ENCODE measurements at regions not wholly inside any gene's neighbourhood (a gene's known extent, or its start where the extent isn't known, plus 50 kb on each side); places are given as distances from the start of the nearest gene placed in this dataset.
"Not testable (repeated sequence)": the region's sequence is repeated elsewhere in the genome, so short reads cannot be mapped to it uniquely, and the experiment has no call there.

DNA sequence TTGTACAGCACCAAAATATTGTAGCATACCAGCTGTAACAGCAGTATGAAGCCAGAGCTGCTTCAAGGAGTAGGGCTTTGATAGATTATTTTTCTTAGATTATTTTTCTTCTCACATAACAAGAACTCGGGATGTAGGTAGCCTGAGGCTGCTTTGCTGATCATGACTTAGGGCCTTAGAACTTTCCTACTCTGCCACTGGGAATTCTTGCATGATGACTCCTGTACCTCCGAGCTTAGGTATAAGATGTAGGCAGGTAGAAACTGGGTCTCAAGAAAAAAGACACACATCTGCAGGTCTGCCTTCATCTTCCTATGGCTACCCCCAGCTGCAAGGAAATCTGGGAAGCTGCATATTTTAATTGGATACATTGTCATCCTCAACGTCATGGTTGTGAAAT, 115.9 kb upstream of the PNPLA4 start:
- DNase-seq (ENCODE audit: extremely low spot score): no peak
- TF ChIP-seq POLR2AphosphoS5 (IDR thresholded peaks at IDR 0.05): no peak
- no peak for TF ChIP-seq CTCF (IDR thresholded peaks at IDR 0.05)
- no peak for TF ChIP-seq EP300 (IDR thresholded peaks at IDR 0.05)
- no peak for TF ChIP-seq POLR2A (IDR thresholded peaks at IDR 0.05; ENCODE audit: low read depth)
- intact Hi-C loops (cut with DNase I): no loop called here
- Histone ChIP-seq H3K4me3 (no peak overlapping the region), H3K27ac (replicated peaks in 1 of 4) (no peak overlapping the region), H3K27me3 (no peaks in the 10 kb centered on the region), H3K4me1 (peaks cover 0 to 7% (median 0%) of the 10 kb centered on the region in 4 donors), H3K36me3 (no peaks in the 10 kb centered on the region), H3K9me3 (no peaks in the 10 kb centered on the region)
- 70% methylated on average over 3 of the region's 3 CpGs for WGBS

DNA sequence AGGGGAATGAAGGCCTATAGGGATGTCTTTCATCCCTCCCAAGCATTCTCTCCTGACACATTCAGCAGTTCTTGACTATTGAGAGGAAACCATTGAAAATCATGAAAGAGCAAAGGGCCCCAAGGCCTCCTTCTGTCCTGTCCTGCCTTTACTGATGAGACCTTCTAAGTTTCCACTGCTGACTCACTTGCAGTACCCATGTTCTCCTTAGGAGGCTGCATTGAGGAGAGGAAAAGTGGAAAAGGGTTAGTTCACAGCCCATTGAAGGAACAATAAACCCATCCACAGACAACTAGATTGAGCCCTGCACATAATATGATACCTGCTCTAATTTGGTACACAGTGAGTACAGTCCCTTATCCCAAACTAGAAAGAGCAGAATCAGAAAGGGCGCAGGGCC, 115.1 kb upstream of the PNPLA4 start:
- TF ChIP-seq POLR2A (IDR thresholded peaks at IDR 0.05; ENCODE audit: low read depth): no peak
- no peak for TF ChIP-seq POLR2AphosphoS5 (IDR thresholded peaks at IDR 0.05)
- peak in 1 of 3 experiments; percentile 15 for TF ChIP-seq CTCF (IDR thresholded peaks at IDR 0.05)
- no peak for TF ChIP-seq EP300 (IDR thresholded peaks at IDR 0.05)
- Histone ChIP-seq H3K4me1 (peaks cover 0 to 13% (median 5%) of the 10 kb centered on the region in 4 donors), H3K27ac (replicated peaks in 1 of 4) (no peak overlapping the region), H3K9me3 (no peaks in the 10 kb centered on the region), H3K27me3 (no peaks in the 10 kb centered on the region), H3K36me3 (no peaks in the 10 kb centered on the region), H3K4me3 (no peak overlapping the region)
- WGBS: 93% methylated on average over 1 of the region's 1 CpG
- intact Hi-C loops (cut with DNase I): no loop called here
- DNase-seq (ENCODE audit: extremely low spot score): no peak

DNA sequence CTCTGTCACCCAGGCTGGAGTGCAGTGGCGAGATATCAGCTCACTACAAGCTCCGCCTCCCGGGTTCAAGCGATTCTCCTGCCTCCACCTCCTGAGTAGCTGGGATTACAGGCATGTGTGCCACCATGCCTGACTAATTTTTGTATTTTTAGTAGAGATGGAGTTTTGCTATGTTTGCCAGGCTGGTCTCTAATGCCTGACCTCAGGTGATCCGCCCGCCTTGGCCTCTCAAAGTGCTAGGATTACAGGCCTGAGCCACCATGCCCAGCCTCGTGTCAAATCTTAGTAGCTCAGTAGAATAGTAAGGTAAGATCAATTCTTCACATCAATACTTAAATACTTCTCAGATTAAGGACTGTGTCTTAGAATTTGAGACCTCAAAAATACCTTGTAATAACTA, 112.5 kb upstream of the PNPLA4 start:
- intact Hi-C loops (cut with DNase I); H3K9me3 ChIP-seq; H3K36me3 ChIP-seq; DNase-seq (ENCODE audit: extremely low spot score); H3K27me3 ChIP-seq; H3K4me3 ChIP-seq; H3K27ac ChIP-seq (replicated peaks in 1 of 4): not testable (repeated sequence)
- H3K4me1 ChIP-seq: peaks cover 0 to 25% (median 10%) of the 10 kb centered on the region in 4 donors
- 87% methylated on average over 7 of the region's 7 CpGs for WGBS

DNA sequence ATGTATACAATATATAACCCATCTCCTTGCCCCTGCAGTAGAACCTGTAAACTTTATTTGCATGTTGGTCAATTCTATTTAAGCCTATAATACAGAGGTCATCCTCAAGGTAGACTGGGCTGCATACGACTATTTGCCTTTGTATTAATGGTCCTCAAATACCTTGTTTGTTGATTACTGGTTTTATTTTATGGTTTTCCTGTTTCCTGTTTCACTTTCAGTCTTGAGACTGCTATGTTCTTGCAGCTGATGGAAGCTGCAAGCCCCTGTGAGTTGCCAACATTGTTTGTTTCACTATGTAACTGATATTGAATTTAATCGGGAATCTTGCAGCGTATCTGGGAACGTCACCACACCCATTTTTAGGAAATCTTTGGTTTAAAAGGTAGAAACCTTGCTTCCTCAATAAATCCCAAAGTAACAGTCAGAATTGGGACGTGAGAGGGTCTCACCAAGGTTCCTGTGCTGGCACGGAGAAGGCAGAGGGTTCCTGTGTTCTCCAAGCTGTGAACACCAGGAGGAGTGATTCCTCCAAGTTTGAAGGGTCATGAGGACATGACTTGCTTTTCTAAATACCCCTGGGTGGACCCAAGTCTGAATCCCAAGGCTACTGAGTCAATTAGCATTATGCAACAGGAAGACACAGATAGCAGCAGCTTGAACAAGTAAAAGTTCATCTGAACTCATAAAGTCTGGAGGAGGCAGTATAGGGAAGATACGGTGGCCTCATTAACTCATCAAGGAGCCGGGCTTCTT, 110.6 kb upstream of the PNPLA4 start:
- Histone ChIP-seq H3K27me3 (no peaks in the 10 kb centered on the region), H3K9me3 (no peaks in the 10 kb centered on the region), H3K36me3 (no peaks in the 10 kb centered on the region), H3K4me1 (peaks cover 6 to 25% (median 17%) of the 10 kb centered on the region in 4 donors), H3K4me3 (no peak overlapping the region), H3K27ac (replicated peaks in 1 of 4) (no peak overlapping the region)
- intact Hi-C loops (cut with DNase I): no loop called here
- no peak for DNase-seq (ENCODE audit: extremely low spot score)
- 80% methylated on average over 8 of the region's 8 CpGs for WGBS
- TF ChIP-seq EP300 (IDR thresholded peaks at IDR 0.05) (no peak), POLR2A (IDR thresholded peaks at IDR 0.05; ENCODE audit: low read depth) (no peak)

DNA sequence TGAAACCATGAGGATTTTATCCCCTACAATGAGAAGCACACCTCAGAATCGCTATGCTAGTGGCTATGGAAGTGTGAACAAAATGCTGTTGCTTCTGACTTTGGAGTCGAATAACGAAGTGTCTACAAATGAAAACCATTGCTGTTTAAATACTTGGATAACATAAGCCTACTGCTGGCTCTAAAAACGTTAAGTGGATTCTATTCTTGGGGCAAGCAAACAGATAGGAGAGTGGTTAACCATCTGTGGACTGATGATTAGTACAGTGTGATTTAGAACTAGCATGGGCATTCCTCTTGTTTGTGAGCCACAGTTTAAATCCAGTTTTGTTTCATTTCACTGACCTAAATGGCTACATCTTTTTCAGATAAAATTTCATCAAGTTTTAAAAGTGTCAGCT, 109.7 kb upstream of the PNPLA4 start:
- intact Hi-C loops (cut with DNase I): no loop called here
- Histone ChIP-seq H3K27me3 (no peaks in the 10 kb centered on the region), H3K27ac (replicated peaks in 1 of 4) (peak overlapping the region in 2 of 4 donors; percentile 48 to 52), H3K36me3 (no peaks in the 10 kb centered on the region), H3K4me1 (peaks cover 6 to 25% (median 19%) of the 10 kb centered on the region in 4 donors), H3K4me3 (no peak overlapping the region), H3K9me3 (no peaks in the 10 kb centered on the region)
- DNase-seq (ENCODE audit: extremely low spot score): no peak
- TF ChIP-seq EP300 (IDR thresholded peaks at IDR 0.05): no peak
- TF ChIP-seq POLR2A (IDR thresholded peaks at IDR 0.05; ENCODE audit: low read depth): no peak
- no peak for TF ChIP-seq POLR2AphosphoS5 (IDR thresholded peaks at IDR 0.05)
- no peak for TF ChIP-seq CTCF (IDR thresholded peaks at IDR 0.05)
- 29% methylated on average over 4 of the region's 4 CpGs for WGBS

GRCh38 chrX:8034058-8034457, 106.8 kb upstream of the PNPLA4 start:
- Histone ChIP-seq H3K4me1 (peaks cover 6 to 25% (median 19%) of the 10 kb centered on the region in 4 donors), H3K4me3 (no peak overlapping the region), H3K36me3 (no peaks in the 10 kb centered on the region), H3K9me3 (no peaks in the 10 kb centered on the region), H3K27me3 (no peaks in the 10 kb centered on the region), H3K27ac (replicated peaks in 1 of 4) (no peak overlapping the region)
- TF ChIP-seq POLR2A (IDR thresholded peaks at IDR 0.05; ENCODE audit: low read depth): no peak
- no peak for TF ChIP-seq CTCF (IDR thresholded peaks at IDR 0.05)
- no peak for TF ChIP-seq POLR2AphosphoS5 (IDR thresholded peaks at IDR 0.05)
- no peak for TF ChIP-seq EP300 (IDR thresholded peaks at IDR 0.05)
- no peak for DNase-seq (ENCODE audit: extremely low spot score)
- intact Hi-C loops (cut with DNase I): no loop called here
- WGBS: 77% methylated on average over 8 of the region's 8 CpGs

Measured in esophagus muscularis mucosa (tissue), 4 donors.